Chondrocyte (in vitro differentiated cells): ENCODE measurements at regions not wholly inside any gene's neighbourhood (a gene's known extent, or its start where the extent isn't known, plus 50 kb on each side); places are given as distances from the start of the nearest gene placed in this dataset.

Source experiments
- DNase-seq: peaks from one replicate; pipeline ENCODE4 v3.0.0; 2021; ENCODE audit warnings: mixed read lengths, low spot score
- H3K27ac Mint-ChIP-seq: one replicate; pipeline ENCODE4 v1.8.0; 2021; ENCODE audit warnings: mild to moderate bottlenecking, moderate library complexity, mixed read lengths; ENCODE audit not compliant: unreplicated experiment
- H3K27me3 Mint-ChIP-seq: 2 replicates; pipeline ENCODE4 v1.8.0; 2021; ENCODE audit warnings: low read depth, mixed read lengths
- H3K36me3 Mint-ChIP-seq: 2 replicates; pipeline ENCODE4 v1.8.0; 2021; ENCODE audit warnings: low read depth, mixed read lengths
- H3K4me1 Mint-ChIP-seq: 2 replicates; pipeline ENCODE4 v1.8.0; 2021; ENCODE audit warnings: low read depth, mild to moderate bottlenecking, mixed read lengths
- H3K4me3 Mint-ChIP-seq: one replicate; pipeline ENCODE4 v1.8.0; 2021; ENCODE audit warnings: mild to moderate bottlenecking, moderate library complexity, mixed read lengths; ENCODE audit not compliant: unreplicated experiment
- H3K9me3 Mint-ChIP-seq: 2 replicates; pipeline ENCODE4 v1.8.0; 2021; ENCODE audit warnings: low read depth, mixed read lengths
- CTCF ChIP-seq: fragments of 200-600 bp; sonication (generic); IDR thresholded peaks from 2 replicates; pipeline ENCODE4 v1.5.0; 2021; ENCODE audit warnings: antibody characterized with exemption, mild to moderate bottlenecking, moderate library complexity

- Mint-ChIP-seq H3K27me3 (peaks cover 18% of the 10 kb centered on the region), H3K36me3 (no peaks in the 10 kb centered on the region)
- TF ChIP-seq CTCF, result no peak
These were observed 492.8 kb downstream of the INSC start for GRCh38 chr11:15607361-15608036.

GRCh38 chr11:15609445-15609844 is 494.7 kb downstream of the INSC start:
- Mint-ChIP-seq H3K4me1 (peaks cover 14% of the 10 kb centered on the region), H3K27ac (no peak overlapping the region), H3K4me3 (no peak overlapping the region), H3K9me3 (no peaks in the 10 kb centered on the region), H3K27me3 (peaks cover 16% of the 10 kb centered on the region), H3K36me3 (no peaks in the 10 kb centered on the region)
- DNase-seq, result no peak
- TF ChIP-seq CTCF, result no peak

More at GRCh38 chr11:15607361-15608036, 492.8 kb downstream of the INSC start:
- DNase-seq, result no peak
- no peaks in the 10 kb centered on the region for H3K9me3 Mint-ChIP-seq
- H3K4me3 Mint-ChIP-seq, result no peak overlapping the region
- peaks cover 13% of the 10 kb centered on the region for H3K4me1 Mint-ChIP-seq
- H3K27ac Mint-ChIP-seq, result no peak overlapping the region

GRCh38 chr11:15610881-15611280 is 496.2 kb downstream of the INSC start:
- no peak for TF ChIP-seq CTCF
- peaks cover 16% of the 10 kb centered on the region for H3K27me3 Mint-ChIP-seq
- no peak overlapping the region for H3K4me3 Mint-ChIP-seq
- H3K36me3 Mint-ChIP-seq, result no peaks in the 10 kb centered on the region
- DNase-seq, result no peak
- no peaks in the 10 kb centered on the region for H3K9me3 Mint-ChIP-seq
- H3K27ac Mint-ChIP-seq, result no peak overlapping the region
- peaks cover 14% of the 10 kb centered on the region for H3K4me1 Mint-ChIP-seq

GRCh38 chr11:15613251-15613650 is 498.5 kb downstream of the INSC start:
- no peaks in the 10 kb centered on the region for H3K36me3 Mint-ChIP-seq
- H3K27me3 Mint-ChIP-seq, result peaks cover 12% of the 10 kb centered on the region
- no peak overlapping the region for H3K27ac Mint-ChIP-seq
- DNase-seq, result no peak
- H3K4me3 Mint-ChIP-seq, result no peak overlapping the region
- TF ChIP-seq CTCF, result no peak
- H3K4me1 Mint-ChIP-seq, result peaks cover 14% of the 10 kb centered on the region
- H3K9me3 Mint-ChIP-seq, result no peaks in the 10 kb centered on the region

- H3K4me3 Mint-ChIP-seq, result no peak overlapping the region
- peaks cover 14% of the 10 kb centered on the region for H3K4me1 Mint-ChIP-seq
- no peak overlapping the region for H3K27ac Mint-ChIP-seq
These were observed 499.1 kb downstream of the INSC start for GRCh38 chr11:15613789-15614188.

More at GRCh38 chr11:15613789-15614188, 499.1 kb downstream of the INSC start:
- H3K36me3 Mint-ChIP-seq, result no peaks in the 10 kb centered on the region
- H3K27me3 Mint-ChIP-seq, result peaks cover 14% of the 10 kb centered on the region
- H3K9me3 Mint-ChIP-seq, result no peaks in the 10 kb centered on the region
- TF ChIP-seq CTCF, result no peak
- DNase-seq, result no peak
